Nephron (organoid): ENCODE measurements at regions not wholly inside any gene's neighbourhood (a gene's known extent, or its start where the extent isn't known, plus 50 kb on each side); places are given as distances from the start of the nearest gene placed in this dataset.

Experiments used
- H3K27ac Mint-ChIP-seq, 3 experiments: 2 replicates each; pipeline ENCODE4 v1.8.0; 2020; ENCODE audit warnings: mixed read lengths in 3 of 3, mild to moderate bottlenecking in 2 of 3, moderate library complexity in 1 of 3
- H3K27me3 Mint-ChIP-seq: 2 replicates; pipeline ENCODE4 v1.8.0; 2021; ENCODE audit warnings: low read depth, mild to moderate bottlenecking, moderate library complexity, mixed read lengths
- H3K36me3 Mint-ChIP-seq: 2 replicates; pipeline ENCODE4 v1.8.0; 2020; ENCODE audit warnings: low read depth, mixed read lengths
- H3K4me1 Mint-ChIP-seq: 2 replicates; pipeline ENCODE4 v1.8.0; 2020; ENCODE audit warnings: mixed read lengths
- H3K4me3 Mint-ChIP-seq, 3 experiments: 2 replicates each; pipeline ENCODE4 v1.8.0; 2020; ENCODE audit warnings: mild to moderate bottlenecking in 3 of 3, mixed read lengths in 3 of 3, moderate library complexity in 2 of 3
- H3K9me3 Mint-ChIP-seq: 2 replicates; pipeline ENCODE4 v1.8.0; 2020; ENCODE audit warnings: mixed read lengths
- CTCF ChIP-seq, 3 experiments: fragments of 200-600 bp; sonication (generic); IDR thresholded peaks; one replicate each; pipeline ENCODE4 v1.5.0; 2021; ENCODE audit warnings: antibody characterized with exemption in 3 of 3; ENCODE audit not compliant: unreplicated experiment in 3 of 3

GRCh38 chr13:34035676-34036325, 217.9 kb downstream of the RFC3 start:
- Mint-ChIP-seq H3K9me3 (peaks cover 10% of the 10 kb centered on the region), H3K36me3 (peaks cover 3% of the 10 kb centered on the region), H3K27me3 (no peaks in the 10 kb centered on the region), H3K4me1 (peaks cover 7% of the 10 kb centered on the region), H3K27ac (no peak overlapping the region), H3K4me3 (no peak overlapping the region)
- TF ChIP-seq CTCF (IDR thresholded peaks at IDR 0.05; ENCODE audit: unreplicated experiment in 3 of 3), result no peak

- TF ChIP-seq CTCF (IDR thresholded peaks at IDR 0.05; ENCODE audit: unreplicated experiment in 3 of 3), result no peak
- H3K27me3 Mint-ChIP-seq, result no peaks in the 10 kb centered on the region
- H3K9me3 Mint-ChIP-seq, result peaks cover 10% of the 10 kb centered on the region
- no peak overlapping the region for H3K27ac Mint-ChIP-seq
- H3K4me1 Mint-ChIP-seq, result no peaks in the 10 kb centered on the region
- H3K4me3 Mint-ChIP-seq, result no peak overlapping the region
- peaks cover 3% of the 10 kb centered on the region for H3K36me3 Mint-ChIP-seq
Observed at GRCh38 chr13:34037636-34038540, 219.9 kb downstream of the RFC3 start.

- Mint-ChIP-seq H3K4me3 (no peak overlapping the region), H3K9me3 (peaks cover 10% of the 10 kb centered on the region), H3K27me3 (no peaks in the 10 kb centered on the region), H3K36me3 (peaks cover 3% of the 10 kb centered on the region), H3K4me1 (no peaks in the 10 kb centered on the region), H3K27ac (no peak overlapping the region)
- TF ChIP-seq CTCF (IDR thresholded peaks at IDR 0.05; ENCODE audit: unreplicated experiment in 3 of 3), result no peak
Observed at GRCh38 chr13:34038541-34039068, 220.7 kb downstream of the RFC3 start.

GRCh38 chr13:34039678-34040077, 221.7 kb downstream of the RFC3 start:
- Mint-ChIP-seq H3K27ac (no peak overlapping the region), H3K4me3 (no peak overlapping the region), H3K36me3 (peaks cover 3% of the 10 kb centered on the region), H3K27me3 (no peaks in the 10 kb centered on the region), H3K9me3 (peaks cover 7% of the 10 kb centered on the region), H3K4me1 (no peaks in the 10 kb centered on the region)
- no peak for TF ChIP-seq CTCF (IDR thresholded peaks at IDR 0.05; ENCODE audit: unreplicated experiment in 3 of 3)

GRCh38 chr13:34040863-34041262, 222.9 kb downstream of the RFC3 start:
- no peak overlapping the region for H3K27ac Mint-ChIP-seq
- peaks cover 3% of the 10 kb centered on the region for H3K36me3 Mint-ChIP-seq
- H3K4me3 Mint-ChIP-seq, result no peak overlapping the region
- no peaks in the 10 kb centered on the region for H3K27me3 Mint-ChIP-seq
- no peak for TF ChIP-seq CTCF (IDR thresholded peaks at IDR 0.05; ENCODE audit: unreplicated experiment in 3 of 3)
- H3K4me1 Mint-ChIP-seq, result no peaks in the 10 kb centered on the region
- H3K9me3 Mint-ChIP-seq, result peaks cover 2% of the 10 kb centered on the region
